Osteoblast (primary cell): ENCODE measurements at regions not wholly inside any gene's neighbourhood (a gene's known extent, or its start where the extent isn't known, plus 50 kb on each side); places are given as distances from the start of the nearest gene placed in this dataset.
"Not testable (repeated sequence)": the region's sequence is repeated elsewhere in the genome, so short reads cannot be mapped to it uniquely, and the experiment has no call there.

Experiments used
- DNase-seq: peaks from one replicate; pipeline ENCODE4 v3.0.0; 2011; ENCODE audit warnings: low spot score, mixed read lengths; ENCODE audit not compliant: insufficient read length; ENCODE audit errors: missing footprints
- H2AFZ ChIP-seq: 2 replicates; pipeline ENCODE4 v1.6.0; 2011; ENCODE audit warnings: mild to moderate bottlenecking, low read length
- H3K27ac ChIP-seq: 2 replicates; pipeline ENCODE4 v1.5.1; 2011; ENCODE audit warnings: mild to moderate bottlenecking, low read depth, low read length, moderate library complexity
- H3K27me3 ChIP-seq: 2 replicates; pipeline ENCODE4 v1.6.0; 2012; ENCODE audit warnings: mild to moderate bottlenecking, control low read depth, inconsistent platforms, low read length, moderate library complexity; ENCODE audit not compliant: insufficient read depth
- H3K36me3 ChIP-seq: 2 replicates; pipeline ENCODE4 v1.5.1; 2011; ENCODE audit warnings: mild to moderate bottlenecking, low read length, control low read depth, moderate library complexity; ENCODE audit not compliant: insufficient read depth
- H3K4me1 ChIP-seq: 2 replicates; pipeline ENCODE4 v1.5.1; 2011; ENCODE audit warnings: mild to moderate bottlenecking, low read length, control low read depth, moderate library complexity; ENCODE audit not compliant: insufficient read depth
- H3K4me2 ChIP-seq: 2 replicates; pipeline ENCODE4 v1.6.0; 2011; ENCODE audit warnings: mild to moderate bottlenecking, low read length; ENCODE audit not compliant: insufficient read depth
- H3K4me3 ChIP-seq: fragments of 200-600 bp; sonication (generic); 3 replicates; pipeline ENCODE4 v1.5.1; 2012; ENCODE audit warnings: mild to moderate bottlenecking, low read length, inconsistent platforms; ENCODE audit not compliant: insufficient read depth
- H3K79me2 ChIP-seq: 2 replicates; pipeline ENCODE4 v1.6.0; 2012; ENCODE audit warnings: mild to moderate bottlenecking, low read length, control low read depth, inconsistent platforms; ENCODE audit not compliant: insufficient read depth
- H3K9me3 ChIP-seq: 2 replicates; pipeline ENCODE4 v1.5.1; 2011; ENCODE audit warnings: low read depth, low read length, control low read depth
- H4K20me1 ChIP-seq: 2 replicates; pipeline ENCODE4 v1.6.0; 2012; ENCODE audit warnings: mild to moderate bottlenecking, low read length, control low read depth; ENCODE audit not compliant: insufficient read depth

- H3K4me1 ChIP-seq, H3K27me3 ChIP-seq, H3K79me2 ChIP-seq, H3K4me3 ChIP-seq, H4K20me1 ChIP-seq, H2AFZ ChIP-seq, DNase-seq, H3K4me2 ChIP-seq, H3K36me3 ChIP-seq, H3K9me3 ChIP-seq, H3K27ac ChIP-seq: not testable (repeated sequence)
These were observed 136.9 kb upstream of the PLGLB2 start for GRCh38 chr2:87610974-87611373.

GRCh38 chr2:87611416-87611815, 136.5 kb upstream of the PLGLB2 start:
- not testable (repeated sequence) for H3K4me2 ChIP-seq, H3K9me3 ChIP-seq, H3K36me3 ChIP-seq, H2AFZ ChIP-seq, H3K79me2 ChIP-seq, H3K4me1 ChIP-seq, DNase-seq, H4K20me1 ChIP-seq, H3K27me3 ChIP-seq, H3K27ac ChIP-seq, H3K4me3 ChIP-seq

GRCh38 chr2:87611956-87612355, 135.9 kb upstream of the PLGLB2 start:
- H3K27ac ChIP-seq, H3K4me2 ChIP-seq, H3K36me3 ChIP-seq, H2AFZ ChIP-seq, H4K20me1 ChIP-seq, H3K4me3 ChIP-seq, H3K4me1 ChIP-seq, H3K79me2 ChIP-seq, H3K27me3 ChIP-seq, DNase-seq, H3K9me3 ChIP-seq: not testable (repeated sequence)

GRCh38 chr2:87614829-87615434, 133.0 kb upstream of the PLGLB2 start:
- not testable (repeated sequence) for H3K9me3 ChIP-seq, H3K4me2 ChIP-seq, H3K36me3 ChIP-seq, DNase-seq, H2AFZ ChIP-seq, H3K4me3 ChIP-seq, H3K79me2 ChIP-seq, H3K27me3 ChIP-seq, H4K20me1 ChIP-seq, H3K27ac ChIP-seq, H3K4me1 ChIP-seq

GRCh38 chr2:87619121-87619520, 128.8 kb upstream of the PLGLB2 start:
- H3K36me3 ChIP-seq, H3K4me2 ChIP-seq, H2AFZ ChIP-seq, H4K20me1 ChIP-seq, DNase-seq, H3K79me2 ChIP-seq, H3K9me3 ChIP-seq, H3K27me3 ChIP-seq, H3K4me1 ChIP-seq, H3K4me3 ChIP-seq, H3K27ac ChIP-seq: not testable (repeated sequence)

- not testable (repeated sequence) for H3K4me3 ChIP-seq, H3K36me3 ChIP-seq, H2AFZ ChIP-seq, H3K27ac ChIP-seq, H3K4me1 ChIP-seq, DNase-seq, H4K20me1 ChIP-seq, H3K9me3 ChIP-seq, H3K79me2 ChIP-seq, H3K4me2 ChIP-seq, H3K27me3 ChIP-seq
These were observed 126.7 kb upstream of the PLGLB2 start for GRCh38 chr2:87621139-87621538.

GRCh38 chr2:87622720-87623119, 125.2 kb upstream of the PLGLB2 start:
- H3K36me3 ChIP-seq, H4K20me1 ChIP-seq: not testable (repeated sequence)

GRCh38 chr2:87629491-87630458, 118.1 kb upstream of the PLGLB2 start:
- H3K27ac ChIP-seq, H3K4me2 ChIP-seq, H2AFZ ChIP-seq, H3K79me2 ChIP-seq, H4K20me1 ChIP-seq, H3K27me3 ChIP-seq, H3K36me3 ChIP-seq, H3K4me1 ChIP-seq, H3K9me3 ChIP-seq, H3K4me3 ChIP-seq, DNase-seq: not testable (repeated sequence)

More at GRCh38 chr2:87622720-87623119, 125.2 kb upstream of the PLGLB2 start:
- not testable (repeated sequence) for DNase-seq, H3K4me2 ChIP-seq, H3K9me3 ChIP-seq, H2AFZ ChIP-seq, H3K4me1 ChIP-seq, H3K27me3 ChIP-seq, H3K4me3 ChIP-seq, H3K79me2 ChIP-seq, H3K27ac ChIP-seq

- not testable (repeated sequence) for H3K27me3 ChIP-seq, DNase-seq, H3K4me1 ChIP-seq, H4K20me1 ChIP-seq, H3K4me3 ChIP-seq, H3K9me3 ChIP-seq, H3K36me3 ChIP-seq, H3K27ac ChIP-seq, H2AFZ ChIP-seq, H3K79me2 ChIP-seq, H3K4me2 ChIP-seq
These were observed 117.0 kb upstream of the PLGLB2 start for GRCh38 chr2:87630892-87631291.
